HEK293 (cell line): ENCODE measurements at regions not wholly inside any gene's neighbourhood (a gene's known extent, or its start where the extent isn't known, plus 50 kb on each side); places are given as distances from the start of the nearest gene placed in this dataset.

Experiments used
- CTCF ChIA-PET: fragments of 350-600 bp; formaldehyde crosslinking; extraction: SDS; loops from one replicate; lab custom pipeline; 2021; ENCODE audit warnings: antibody characterized with exemption; lab: Yijun Ruan, JAX
- POLR2A ChIA-PET: fragments of 300-600 bp; formaldehyde crosslinking; extraction: SDS; loops from one replicate; lab custom pipeline; 2020; ENCODE audit warnings: antibody characterized with exemption, inconsistent platforms; lab: Yijun Ruan, JAX
- H3K27ac ChIP-seq: fragments of 200-500 bp; sonication (Bioruptor generic); 2 replicates; pipeline ENCODE4 v1.5.1; 2014; ENCODE audit warnings: low read depth, low read length, control low read depth, inconsistent platforms; ENCODE audit errors: extremely low read depth
- H3K36me3 ChIP-seq, 2 experiments: fragments of 200-500 bp in 1 of 2; sonication (Bioruptor generic) in 1 of 2; 1 replicate in 1 of 2; 2 replicates in 1 of 2; pipeline ENCODE4 v1.5.1; 2014 to 2017; ENCODE audit warnings: inconsistent platforms in 2 of 2, low read length in 2 of 2; ENCODE audit not compliant: control insufficient read depth in 2 of 2, insufficient read depth in 1 of 2
- H3K4me1 ChIP-seq: fragments of 200-500 bp; sonication (Bioruptor generic); 2 replicates; pipeline ENCODE4 v1.5.1; 2014; ENCODE audit warnings: mild to moderate bottlenecking, low read length, inconsistent platforms; ENCODE audit not compliant: control insufficient read depth, insufficient read depth
- H3K4me3 ChIP-seq: 2 replicates; pipeline ENCODE4 v1.5.1; 2011; ENCODE audit warnings: low read depth, mild to moderate bottlenecking, control low read depth, low read length, moderate library complexity
- H3K9me3 ChIP-seq: fragments of 200-500 bp; sonication (Bioruptor generic); 2 replicates; pipeline ENCODE4 v1.5.1; 2014; ENCODE audit warnings: low read depth, low read length, inconsistent platforms; ENCODE audit not compliant: control insufficient read depth, insufficient read depth
- IKZF3 ChIP-seq: fragments of 450-650 bp; IDR thresholded peaks from 2 replicates; pipeline ENCODE4 v1.5.0; 2018; ENCODE audit warnings: missing biosample characterization, mild to moderate bottlenecking, missing genetic modification characterization, moderate library complexity
- PRDM1 ChIP-seq: fragments of 450-650 bp; formaldehyde crosslinking; IDR thresholded peaks from 2 replicates; pipeline ENCODE4; 2016; ENCODE audit warnings: missing biosample characterization, missing genetic modification characterization
- ZBTB11 ChIP-seq: fragments of 450-650 bp; formaldehyde crosslinking; conservative IDR thresholded peaks from 2 replicates; pipeline ENCODE4 v1.5.1; 2016; ENCODE audit warnings: low read depth, missing biosample characterization, missing genetic modification characterization
- ZFP3 ChIP-seq: fragments of 450-650 bp; formaldehyde crosslinking; IDR thresholded peaks from 2 replicates; pipeline ENCODE4 v1.5.1; 2016; ENCODE audit warnings: low read depth, missing biosample characterization, missing genetic modification characterization
- ZNF114 ChIP-seq: fragments of 450-650 bp; formaldehyde crosslinking; IDR thresholded peaks from 2 replicates; pipeline ENCODE4 v1.5.0; 2017; ENCODE audit warnings: missing biosample characterization, missing genetic modification characterization
- ZNF155 ChIP-seq: fragments of 450-650 bp; formaldehyde crosslinking; IDR thresholded peaks from 2 replicates; pipeline ENCODE4 v1.5.1; 2016; ENCODE audit warnings: missing biosample characterization, missing genetic modification characterization
- ZNF202 ChIP-seq: fragments of 450-650 bp; formaldehyde crosslinking; IDR thresholded peaks from 2 replicates; pipeline ENCODE4 v1.5.1; 2016; ENCODE audit warnings: missing biosample characterization, missing genetic modification characterization, borderline replicate concordance
- ZNF335 ChIP-seq: fragments of 450-650 bp; formaldehyde crosslinking; conservative IDR thresholded peaks from 2 replicates; pipeline ENCODE4 v1.5.1; 2016; ENCODE audit warnings: missing biosample characterization, missing genetic modification characterization
- ZNF341 ChIP-seq: fragments of 450-650 bp; formaldehyde crosslinking; IDR thresholded peaks from 2 replicates; pipeline ENCODE4; 2016; ENCODE audit warnings: low read depth, missing biosample characterization, missing genetic modification characterization
- ZNF48 ChIP-seq: fragments of 450-650 bp; formaldehyde crosslinking; IDR thresholded peaks from 2 replicates; pipeline ENCODE4 v1.5.1; 2016; ENCODE audit warnings: missing biosample characterization, missing genetic modification characterization
- ZNF488 ChIP-seq: fragments of 450-650 bp; formaldehyde crosslinking; IDR thresholded peaks from 2 replicates; pipeline ENCODE4 v1.5.1; 2016; ENCODE audit warnings: missing biosample characterization, missing genetic modification characterization
- ZNF510 ChIP-seq: fragments of 450-650 bp; formaldehyde crosslinking; IDR thresholded peaks from 2 replicates; pipeline ENCODE4 v1.5.1; 2018; ENCODE audit warnings: mild to moderate bottlenecking, missing genetic modification characterization, missing biosample characterization; ENCODE audit not compliant: insufficient replicate concordance
- ZNF530 ChIP-seq: fragments of 450-650 bp; formaldehyde crosslinking; IDR thresholded peaks from 2 replicates; pipeline ENCODE4 v1.5.1; 2016; ENCODE audit warnings: low read depth, missing biosample characterization, missing genetic modification characterization
- ZNF549 ChIP-seq: fragments of 450-650 bp; IDR thresholded peaks from 2 replicates; pipeline ENCODE4 v1.5.1; 2018; ENCODE audit warnings: missing biosample characterization, missing genetic modification characterization, mild to moderate bottlenecking, inconsistent platforms, moderate library complexity
- ZNF580 ChIP-seq: fragments of 450-650 bp; formaldehyde crosslinking; IDR thresholded peaks from 2 replicates; pipeline ENCODE4 v1.5.1; 2016; ENCODE audit warnings: missing biosample characterization, missing genetic modification characterization
- ZNF629 ChIP-seq: fragments of 450-650 bp; formaldehyde crosslinking; IDR thresholded peaks from 2 replicates; pipeline ENCODE4 v1.5.1; 2017; ENCODE audit warnings: missing biosample characterization, missing genetic modification characterization
- ZNF791 ChIP-seq: fragments of 450-650 bp; formaldehyde crosslinking; IDR thresholded peaks from 2 replicates; pipeline ENCODE4 v1.5.1; 2016; ENCODE audit warnings: missing biosample characterization, missing genetic modification characterization
- TF ChIP-seq, protein P1 (sequence below): fragments of 450-650 bp; formaldehyde crosslinking; IDR thresholded peaks from 2 replicates; pipeline ENCODE4 v1.5.1; 2016; ENCODE audit warnings: missing biosample characterization, missing genetic modification characterization
- TF ChIP-seq, protein P2 (sequence below): fragments of 450-650 bp; formaldehyde crosslinking; IDR thresholded peaks from 2 replicates; pipeline ENCODE4 v1.5.1; 2016; ENCODE audit warnings: missing biosample characterization, missing genetic modification characterization
- TF ChIP-seq, protein P3 (sequence below): fragments of 450-650 bp; formaldehyde crosslinking; IDR thresholded peaks from 2 replicates; pipeline ENCODE4 v1.5.1; 2016; ENCODE audit warnings: missing biosample characterization, missing genetic modification characterization

DNA sequence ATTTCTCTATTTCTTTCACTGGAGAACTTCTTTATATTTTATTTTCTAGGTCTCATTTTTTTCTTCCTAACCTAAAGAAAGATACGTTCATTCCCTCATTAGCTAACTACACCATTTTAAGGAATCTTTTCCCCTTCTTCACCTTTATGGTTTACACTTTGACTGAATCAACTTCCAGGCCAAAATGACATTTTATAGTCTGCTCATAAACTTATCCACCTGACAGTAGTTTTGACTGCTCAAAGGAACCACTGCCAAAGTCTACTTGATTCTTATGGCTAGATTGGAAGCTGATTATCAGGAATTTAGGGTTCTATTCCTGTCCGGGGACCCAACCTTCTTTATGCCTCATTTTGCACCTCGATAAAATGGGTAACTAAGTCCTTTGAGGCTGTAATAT lies 73.0 kb upstream of the FOXP2 start:
- Histone ChIP-seq H3K4me1 (no peaks in the 10 kb centered on the region), H3K4me3 (no peak overlapping the region), H3K36me3 (no peaks in the 10 kb centered on the region), H3K9me3 (no peaks in the 10 kb centered on the region), H3K27ac (no peak overlapping the region)
- POLR2A ChIA-PET, result no interaction called here
- TF ChIP-seq, protein P1, sequence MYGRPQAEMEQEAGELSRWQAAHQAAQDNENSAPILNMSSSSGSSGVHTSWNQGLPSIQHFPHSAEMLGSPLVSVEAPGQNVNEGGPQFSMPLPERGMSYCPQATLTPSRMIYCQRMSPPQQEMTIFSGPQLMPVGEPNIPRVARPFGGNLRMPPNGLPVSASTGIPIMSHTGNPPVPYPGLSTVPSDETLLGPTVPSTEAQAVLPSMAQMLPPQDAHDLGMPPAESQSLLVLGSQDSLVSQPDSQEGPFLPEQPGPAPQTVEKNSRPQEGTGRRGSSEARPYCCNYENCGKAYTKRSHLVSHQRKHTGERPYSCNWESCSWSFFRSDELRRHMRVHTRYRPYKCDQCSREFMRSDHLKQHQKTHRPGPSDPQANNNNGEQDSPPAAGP (tag by site-specific recombination), result no peak
- CTCF ChIA-PET, result interaction anchor here (0.7 kb wide), 1 partner anchor 114 kb away, joined by 3 read pairs; no protein-coding TSS in a partner anchor

GRCh38 chr7:114334989-114335388 lies 79.6 kb upstream of the FOXP2 start:
- Histone ChIP-seq H3K4me1 (no peaks in the 10 kb centered on the region), H3K4me3 (no peak overlapping the region), H3K27ac (no peak overlapping the region), H3K36me3 (no peaks in the 10 kb centered on the region), H3K9me3 (no peaks in the 10 kb centered on the region)
- CTCF ChIA-PET, result interaction anchor here (0.6 to 1.0 kb wide), 4 partner anchors 9 to 1923 kb away, joined by 3 to 4 read pairs (median 3); no protein-coding TSS in a partner anchor
- POLR2A ChIA-PET, result no interaction called here
- TF ChIP-seq ZNF155 (tag by site-specific recombination), result no peak
- TF ChIP-seq ZNF510 (tag by site-specific recombination), result no peak
- TF ChIP-seq ZNF335 (tag by site-specific recombination), result no peak
- TF ChIP-seq ZNF488 (tag by site-specific recombination), result no peak
- TF ChIP-seq ZNF530 (tag by site-specific recombination), result no peak
- TF ChIP-seq ZNF791 (tag by site-specific recombination), result no peak
- TF ChIP-seq ZBTB11 (tag by site-specific recombination), result no peak
- TF ChIP-seq ZNF580 (tag by site-specific recombination), result no peak
- TF ChIP-seq, protein P2, sequence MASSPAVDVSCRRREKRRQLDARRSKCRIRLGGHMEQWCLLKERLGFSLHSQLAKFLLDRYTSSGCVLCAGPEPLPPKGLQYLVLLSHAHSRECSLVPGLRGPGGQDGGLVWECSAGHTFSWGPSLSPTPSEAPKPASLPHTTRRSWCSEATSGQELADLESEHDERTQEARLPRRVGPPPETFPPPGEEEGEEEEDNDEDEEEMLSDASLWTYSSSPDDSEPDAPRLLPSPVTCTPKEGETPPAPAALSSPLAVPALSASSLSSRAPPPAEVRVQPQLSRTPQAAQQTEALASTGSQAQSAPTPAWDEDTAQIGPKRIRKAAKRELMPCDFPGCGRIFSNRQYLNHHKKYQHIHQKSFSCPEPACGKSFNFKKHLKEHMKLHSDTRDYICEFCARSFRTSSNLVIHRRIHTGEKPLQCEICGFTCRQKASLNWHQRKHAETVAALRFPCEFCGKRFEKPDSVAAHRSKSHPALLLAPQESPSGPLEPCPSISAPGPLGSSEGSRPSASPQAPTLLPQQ (tag by site-specific recombination), result no peak
- TF ChIP-seq IKZF3 (tag by site-specific recombination), result no peak
- TF ChIP-seq ZNF48 (tag by site-specific recombination), result no peak
- TF ChIP-seq ZNF549 (tag by site-specific recombination), result no peak
- TF ChIP-seq ZNF629, result no peak
- no peak for TF ChIP-seq PRDM1
- TF ChIP-seq, protein P3, sequence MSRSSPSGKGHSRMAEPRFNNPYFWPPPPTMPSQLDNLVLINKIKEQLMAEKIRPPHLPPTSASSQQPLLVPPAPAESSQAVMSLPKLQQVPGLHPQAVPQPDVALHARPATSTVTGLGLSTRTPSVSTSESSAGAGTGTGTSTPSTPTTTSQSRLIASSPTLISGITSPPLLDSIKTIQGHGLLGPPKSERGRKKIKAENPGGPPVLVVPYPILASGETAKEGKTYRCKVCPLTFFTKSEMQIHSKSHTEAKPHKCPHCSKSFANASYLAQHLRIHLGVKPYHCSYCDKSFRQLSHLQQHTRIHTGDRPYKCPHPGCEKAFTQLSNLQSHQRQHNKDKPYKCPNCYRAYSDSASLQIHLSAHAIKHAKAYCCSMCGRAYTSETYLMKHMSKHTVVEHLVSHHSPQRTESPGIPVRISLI (tag by site-specific recombination), result no peak
- no peak for TF ChIP-seq ZNF341 (tag by site-specific recombination)
- TF ChIP-seq ZNF114 (tag by site-specific recombination), result no peak
- TF ChIP-seq, protein P1 (tag by site-specific recombination), result no peak
- TF ChIP-seq ZFP3 (tag by site-specific recombination), result no peak
- no peak for TF ChIP-seq ZNF202
